ENCODE measurements at regions not wholly inside any gene's neighbourhood (a gene's known extent, or its start where the extent isn't known, plus 50 kb on each side); places are given as distances from the start of the nearest gene placed in this dataset.

DNA sequence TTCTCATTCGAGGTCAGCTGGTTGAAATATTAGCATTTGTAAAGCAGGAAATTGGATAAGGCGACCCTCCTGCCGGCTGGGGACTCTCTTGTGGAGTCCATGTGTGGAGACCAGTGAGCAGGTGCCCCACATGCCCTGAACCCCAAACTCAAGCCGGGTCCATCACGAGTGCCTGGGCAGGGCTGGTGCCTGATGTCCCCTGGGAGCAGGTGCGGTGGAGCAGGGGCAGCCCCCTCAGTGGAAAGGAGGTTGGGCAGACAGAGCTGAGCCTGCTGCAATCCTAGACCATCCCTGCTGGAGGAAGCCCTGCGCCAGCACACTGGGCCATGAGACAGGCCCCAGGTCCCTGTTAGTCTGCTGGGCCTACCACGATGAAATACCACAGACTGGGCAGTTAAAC lies 395.6 kb downstream of the NPHP4 start:
- no peak for TF ChIP-seq CTCF (IDR thresholded peaks at IDR 0.05 in 4 of 5, conservative IDR thresholded peaks at IDR 0.05 in 1 of 5)
- no peak for TF ChIP-seq POLR2A (IDR thresholded peaks at IDR 0.05)

Measured in gastrocnemius medialis (tissue), 4 donors.